Transverse colon (tissue), 3 donors: ENCODE measurements at regions not wholly inside any gene's neighbourhood (a gene's known extent, or its start where the extent isn't known, plus 50 kb on each side); places are given as distances from the start of the nearest gene placed in this dataset.

Experiments used
- EP300 ChIP-seq: sonication (generic); formaldehyde crosslinking; IDR thresholded peaks from one replicate; pipeline ENCODE4 v1.6.1; 2017; ENCODE audit warnings: antibody characterized with exemption, low read depth
- TF ChIP-seq, protein P1 (sequence below), 5 experiments: fragments of 200-600 bp in 3 of 5; fragments of 450-650 bp in 2 of 5; sonication (generic) in 3 of 5; IDR thresholded peaks; 1 replicate in 2 of 5; 2 replicates in 3 of 5; pipeline ENCODE4 v1.5.1; 2016 to 2017; ENCODE audit warnings: antibody characterized with exemption in 5 of 5, inconsistent platforms in 3 of 5, mild to moderate bottlenecking in 2 of 5, moderate library complexity in 1 of 5

DNA sequence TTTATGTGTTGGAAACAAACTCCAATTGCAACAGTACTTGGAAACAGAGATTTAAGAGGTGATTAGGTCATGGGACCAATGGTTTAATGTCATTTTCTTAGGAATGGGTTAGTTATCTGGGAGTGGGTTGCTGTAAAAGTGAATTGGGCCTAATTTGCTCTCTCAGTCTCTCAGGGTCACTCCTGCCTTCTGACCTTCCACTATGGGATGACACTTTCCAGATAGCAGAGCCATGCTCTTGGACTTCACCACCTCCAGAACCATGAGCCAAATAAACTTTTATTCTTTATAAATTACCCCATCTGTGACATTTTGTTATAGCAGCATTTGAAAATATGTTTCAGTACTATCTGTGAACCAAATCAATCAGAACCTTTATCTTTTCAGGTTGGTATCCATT lies 1509.1 kb downstream of the REEP3 start:
- TF ChIP-seq, protein P1, sequence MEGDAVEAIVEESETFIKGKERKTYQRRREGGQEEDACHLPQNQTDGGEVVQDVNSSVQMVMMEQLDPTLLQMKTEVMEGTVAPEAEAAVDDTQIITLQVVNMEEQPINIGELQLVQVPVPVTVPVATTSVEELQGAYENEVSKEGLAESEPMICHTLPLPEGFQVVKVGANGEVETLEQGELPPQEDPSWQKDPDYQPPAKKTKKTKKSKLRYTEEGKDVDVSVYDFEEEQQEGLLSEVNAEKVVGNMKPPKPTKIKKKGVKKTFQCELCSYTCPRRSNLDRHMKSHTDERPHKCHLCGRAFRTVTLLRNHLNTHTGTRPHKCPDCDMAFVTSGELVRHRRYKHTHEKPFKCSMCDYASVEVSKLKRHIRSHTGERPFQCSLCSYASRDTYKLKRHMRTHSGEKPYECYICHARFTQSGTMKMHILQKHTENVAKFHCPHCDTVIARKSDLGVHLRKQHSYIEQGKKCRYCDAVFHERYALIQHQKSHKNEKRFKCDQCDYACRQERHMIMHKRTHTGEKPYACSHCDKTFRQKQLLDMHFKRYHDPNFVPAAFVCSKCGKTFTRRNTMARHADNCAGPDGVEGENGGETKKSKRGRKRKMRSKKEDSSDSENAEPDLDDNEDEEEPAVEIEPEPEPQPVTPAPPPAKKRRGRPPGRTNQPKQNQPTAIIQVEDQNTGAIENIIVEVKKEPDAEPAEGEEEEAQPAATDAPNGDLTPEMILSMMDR (IDR thresholded peaks at IDR 0.05): no peak
- no peak for TF ChIP-seq EP300
